HG03064 (cell line): ENCODE measurements at regions not wholly inside any gene's neighbourhood (a gene's known extent, or its start where the extent isn't known, plus 50 kb on each side); places are given as distances from the start of the nearest gene placed in this dataset.
"Not testable (repeated sequence)": the region's sequence is repeated elsewhere in the genome, so short reads cannot be mapped to it uniquely, and the experiment has no call there.

Source experiments
- ATAC-seq: cut with Tn5 transposase; IDR thresholded peaks from one replicate; pipeline ENCODE4 v1.9.1; 2021; ENCODE audit warnings: low read depth; ENCODE audit not compliant: unreplicated experiment

DNA sequence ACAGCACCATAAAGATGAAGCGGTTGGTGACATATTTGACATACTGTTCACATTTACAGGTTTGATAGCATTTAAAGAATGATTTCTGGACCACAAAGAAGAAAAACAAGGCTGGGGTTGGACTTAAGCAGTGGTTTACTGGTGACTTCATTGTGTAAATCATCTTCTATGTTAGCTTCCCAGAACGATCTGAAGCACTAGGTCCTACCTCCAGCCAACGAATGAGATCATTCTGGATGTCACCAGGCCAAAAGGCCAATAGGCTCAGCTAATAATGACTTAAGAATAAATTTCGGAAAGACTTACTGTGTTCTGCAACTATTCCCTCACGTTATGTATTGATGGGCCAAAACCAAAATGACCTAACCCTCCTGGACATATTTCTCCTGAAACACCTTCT lies 675.3 kb upstream of the CCNG1 start:
- no peak for ATAC-seq

DNA sequence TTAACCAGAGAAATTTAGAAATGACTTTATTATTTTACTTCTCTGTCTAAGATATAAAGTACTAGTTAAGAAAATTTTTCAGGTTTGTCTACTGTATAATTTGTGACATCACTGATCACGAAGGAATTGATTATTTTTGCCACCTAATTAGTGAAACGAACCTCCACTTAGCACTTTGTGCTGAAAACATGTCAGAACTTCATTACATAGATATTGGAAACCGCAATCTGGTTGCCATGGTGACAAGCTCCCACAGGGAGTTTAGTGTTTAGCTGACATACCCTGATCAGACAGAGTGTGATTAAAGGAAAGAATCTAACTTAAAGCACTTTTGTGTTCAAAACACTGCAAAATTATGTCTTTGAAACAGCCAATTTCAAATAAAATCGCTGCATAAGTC lies 668.4 kb upstream of the CCNG1 start:
- no peak for ATAC-seq

DNA sequence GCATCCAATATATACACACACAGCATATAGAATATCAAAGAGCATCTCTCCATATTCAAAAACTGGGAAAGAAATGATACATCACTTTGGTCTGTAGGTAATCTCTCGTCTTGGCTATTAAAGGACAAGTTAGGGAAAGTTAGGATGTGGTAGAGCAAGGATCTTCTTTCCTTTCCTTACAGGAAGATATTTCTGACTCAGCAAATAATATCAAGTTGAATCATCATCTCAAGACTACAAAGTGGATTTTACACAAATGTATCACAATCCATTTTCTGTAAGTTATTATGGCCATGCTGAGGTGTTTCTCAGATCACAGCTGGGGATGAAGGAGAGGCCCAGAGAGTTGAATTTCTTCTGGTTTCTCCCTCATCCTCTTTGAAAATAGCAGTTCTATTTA lies 651.7 kb upstream of the CCNG1 start:
- no peak for ATAC-seq

DNA sequence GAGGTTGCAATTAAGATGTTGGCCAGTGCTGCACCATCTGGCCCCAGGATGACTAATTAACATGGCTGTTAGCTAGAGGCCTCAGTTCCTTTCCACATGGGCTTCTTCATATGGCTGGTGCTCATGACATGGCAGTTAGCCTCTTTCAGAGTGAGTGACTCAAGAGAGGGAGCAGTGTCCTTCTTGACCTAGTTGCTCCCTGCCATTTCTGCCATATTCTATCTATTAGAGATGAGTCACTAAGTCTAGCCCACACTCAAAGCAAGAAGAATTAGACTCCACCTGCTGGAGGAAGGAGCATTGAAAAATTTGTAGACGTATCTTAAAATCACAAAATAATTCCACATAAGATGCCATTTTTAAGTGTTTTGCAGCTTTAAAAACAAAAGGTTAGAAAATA lies 651.2 kb upstream of the CCNG1 start:
- no peak for ATAC-seq

DNA sequence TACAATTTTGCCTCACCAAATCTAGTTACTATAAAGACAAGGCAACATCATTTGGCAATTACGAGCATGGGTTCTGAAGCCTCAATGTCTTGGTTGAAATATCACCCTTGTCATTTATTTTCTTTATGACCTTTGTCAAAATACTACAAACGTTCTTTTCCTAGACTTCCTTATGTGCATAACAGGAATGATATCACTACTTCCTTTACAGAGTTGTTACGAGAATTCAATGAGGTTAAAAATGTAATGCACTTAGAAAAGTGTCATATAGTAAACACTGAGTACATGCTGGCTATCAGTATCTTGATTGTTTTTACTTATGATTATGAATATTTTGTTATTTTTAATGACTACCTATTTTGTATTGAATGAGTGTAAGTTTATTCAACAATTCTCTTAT lies 640.9 kb upstream of the CCNG1 start:
- ATAC-seq: no peak

DNA sequence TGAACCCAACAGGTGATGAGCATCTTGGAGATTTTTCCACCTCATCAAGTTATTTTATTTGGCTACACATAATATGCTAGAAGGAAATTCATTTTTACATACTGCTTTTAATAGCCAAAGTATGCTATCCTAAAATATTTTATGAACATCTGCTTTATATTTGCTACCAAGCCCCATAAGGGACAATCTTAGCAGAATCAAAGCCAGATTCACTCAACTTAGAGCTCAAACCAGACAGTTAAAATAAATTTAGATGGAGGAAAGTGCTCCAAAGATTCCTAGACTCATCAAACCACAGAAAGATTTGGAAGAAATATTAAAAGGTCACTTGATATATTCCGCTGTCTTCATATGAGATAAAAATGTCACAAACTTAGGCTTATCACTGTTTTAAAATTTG lies 637.1 kb upstream of the CCNG1 start:
- no peak for ATAC-seq

DNA sequence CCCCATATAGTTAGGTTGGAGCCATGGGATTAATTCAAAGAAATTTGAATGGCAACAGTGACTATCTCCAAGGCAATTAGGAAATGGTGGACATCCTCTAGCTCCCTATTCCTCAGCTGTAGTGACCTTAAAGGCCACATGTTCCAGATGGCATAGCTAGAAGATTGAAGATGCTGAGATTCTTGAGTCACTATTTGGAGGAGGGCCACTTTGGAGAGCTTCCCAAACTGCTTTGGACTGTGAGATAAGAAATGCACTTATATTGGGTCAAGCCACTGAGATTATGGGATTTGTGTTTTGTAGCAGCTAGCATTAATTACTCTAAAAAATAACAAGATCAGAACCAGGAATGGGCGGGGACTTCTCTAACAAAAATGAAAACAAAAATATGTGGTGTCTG lies 636.2 kb upstream of the CCNG1 start:
- ATAC-seq: no peak

DNA sequence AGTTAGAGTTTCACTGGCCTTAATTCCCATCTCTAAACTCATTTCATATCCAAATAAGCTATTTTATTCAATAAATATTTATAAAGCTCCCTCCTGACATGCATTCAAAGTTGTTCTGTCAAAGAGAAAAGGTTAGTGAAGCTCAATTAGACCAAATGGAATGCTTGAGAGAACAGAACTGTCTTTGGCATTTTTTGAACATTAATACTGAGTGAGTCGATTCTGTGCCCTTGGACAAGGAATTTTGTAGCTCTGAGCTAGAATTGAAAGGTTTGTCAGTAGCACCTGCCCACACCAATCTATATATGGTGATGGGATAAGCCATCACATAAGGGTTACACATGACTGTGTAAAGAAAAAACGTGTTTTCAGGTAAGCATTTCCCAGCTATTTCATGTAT lies 631.2 kb upstream of the CCNG1 start:
- ATAC-seq: no peak

DNA sequence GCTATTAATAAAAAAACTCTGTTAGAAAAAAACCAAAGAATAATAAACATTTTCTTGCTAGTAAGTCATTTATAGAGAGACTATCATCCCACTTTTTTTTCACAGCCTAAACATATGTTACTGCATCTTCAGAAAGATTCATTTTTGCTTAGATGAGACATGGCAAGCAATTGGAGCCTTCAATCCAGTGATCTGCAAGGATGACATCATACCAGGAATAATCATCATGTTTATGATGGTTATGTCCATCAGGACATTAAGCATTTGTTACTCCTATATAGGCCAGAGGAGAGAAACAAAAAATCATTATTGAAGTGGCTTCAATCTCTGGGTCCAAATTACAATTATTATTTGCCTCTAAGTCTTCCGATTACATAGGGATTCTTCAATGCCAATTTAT lies 626.3 kb upstream of the CCNG1 start:
- ATAC-seq: no peak

DNA sequence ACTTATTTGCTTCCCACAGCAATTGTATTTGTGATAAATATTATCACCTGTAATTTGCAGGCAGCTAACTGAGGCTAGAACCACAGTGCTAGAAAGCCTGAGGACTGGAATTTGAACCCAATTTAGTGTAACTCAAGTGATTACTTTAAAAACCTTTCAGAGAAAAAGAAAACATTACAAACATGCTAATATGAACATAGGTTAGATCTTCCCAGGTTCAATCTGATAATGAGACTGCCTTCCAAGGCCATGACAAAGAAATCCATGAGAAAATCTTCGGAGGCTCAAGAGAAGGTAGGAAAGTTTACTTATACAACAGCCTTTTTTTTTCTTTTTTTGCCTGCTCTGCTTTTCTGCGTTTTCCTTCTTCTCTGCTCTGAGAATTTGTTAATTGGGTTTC lies 620.6 kb upstream of the CCNG1 start:
- no peak for ATAC-seq

DNA sequence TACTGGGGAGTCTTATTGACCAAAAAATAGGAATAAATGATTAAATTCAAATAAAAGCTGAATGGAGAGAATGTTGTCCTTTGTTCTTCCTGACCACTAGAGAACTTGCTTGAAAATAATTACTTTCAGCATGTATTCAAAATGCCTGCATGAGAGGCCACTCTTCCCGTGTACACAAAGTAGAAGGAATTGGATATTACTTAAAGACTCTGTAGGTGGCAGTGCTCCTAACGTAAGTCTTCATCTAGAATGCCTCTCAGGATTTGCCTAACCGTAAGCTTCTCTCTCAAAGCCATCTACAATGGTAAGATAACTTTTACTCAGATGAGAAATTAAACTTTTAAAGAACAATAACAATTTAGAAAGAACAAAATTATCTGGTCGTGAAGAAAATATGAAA lies 620.0 kb upstream of the CCNG1 start:
- ATAC-seq: no peak

DNA sequence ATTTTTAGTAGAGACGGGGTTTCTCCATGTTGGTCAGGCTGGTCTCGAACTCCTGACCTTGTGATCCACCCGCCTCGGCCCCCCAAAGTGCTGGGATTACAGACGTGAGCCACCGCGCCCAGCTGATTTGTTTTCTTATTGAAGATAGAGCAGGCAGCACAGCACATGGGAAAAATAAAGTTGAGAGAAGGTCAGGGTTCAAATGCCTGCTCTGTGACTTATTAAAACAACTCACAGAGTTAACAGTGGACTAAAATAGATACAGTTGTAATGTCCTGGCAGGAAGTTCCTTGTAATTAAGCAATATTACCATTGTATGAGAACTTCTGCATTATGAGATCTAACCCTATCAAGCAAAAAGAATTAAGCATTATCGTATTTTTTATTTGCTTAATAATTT lies 615.7 kb upstream of the CCNG1 start:
- not testable (repeated sequence) for ATAC-seq

DNA sequence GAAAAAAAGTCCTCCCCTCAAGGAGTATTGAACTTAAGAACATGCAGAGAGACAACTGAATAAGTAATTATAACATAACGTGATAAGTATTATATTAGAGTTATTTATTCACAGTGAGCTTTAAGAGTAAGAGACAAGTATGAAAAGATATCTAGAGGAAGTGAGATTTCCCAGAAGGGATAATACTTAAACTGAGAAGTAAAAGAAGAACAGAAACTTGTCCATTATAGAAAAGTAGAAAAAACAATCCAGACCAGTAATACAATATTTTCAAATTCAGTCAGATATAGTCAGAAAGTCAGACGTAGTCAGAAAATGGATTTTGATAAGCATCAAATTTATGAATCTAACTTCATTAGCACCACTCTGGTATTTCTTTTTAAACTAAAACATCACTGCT lies 613.0 kb upstream of the CCNG1 start:
- no peak for ATAC-seq

DNA sequence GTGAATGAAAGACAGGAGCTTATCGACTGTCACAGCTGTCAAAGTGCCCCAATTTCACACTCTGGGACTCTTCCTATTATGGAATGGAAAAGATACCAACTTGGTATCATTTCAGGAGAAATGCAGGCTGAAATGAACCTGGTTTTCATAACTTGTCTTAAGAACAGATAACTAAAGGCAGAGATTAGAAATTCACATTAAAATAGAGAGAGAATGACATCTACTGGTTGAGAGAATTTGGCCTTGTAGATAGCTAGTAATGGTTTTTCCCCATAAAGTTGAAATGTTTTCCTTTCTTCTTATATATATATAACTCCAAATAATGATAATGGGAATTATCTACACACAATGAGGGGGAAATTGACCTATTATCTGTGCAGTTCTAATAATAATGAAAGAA lies 600.2 kb upstream of the CCNG1 start:
- ATAC-seq: no peak

DNA sequence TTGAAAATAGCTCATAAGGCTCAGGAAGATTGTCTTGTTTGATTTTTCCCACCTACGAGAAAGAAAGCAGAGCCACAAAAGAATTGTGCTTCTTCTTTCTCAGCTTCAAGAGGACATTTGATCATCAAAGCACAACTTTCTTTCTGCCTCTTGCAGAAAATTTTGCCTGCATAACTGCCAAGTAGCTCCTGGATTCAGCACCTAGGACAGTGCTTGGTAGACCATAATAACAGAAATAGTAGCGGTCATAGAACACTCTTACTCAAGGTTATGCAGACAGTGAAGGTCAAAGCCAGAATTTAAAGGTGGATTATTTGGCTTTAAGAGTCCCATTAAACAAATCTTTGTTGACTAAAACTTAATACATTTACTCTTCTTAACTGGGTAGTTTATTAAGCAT lies 594.7 kb upstream of the CCNG1 start:
- ATAC-seq: no peak

DNA sequence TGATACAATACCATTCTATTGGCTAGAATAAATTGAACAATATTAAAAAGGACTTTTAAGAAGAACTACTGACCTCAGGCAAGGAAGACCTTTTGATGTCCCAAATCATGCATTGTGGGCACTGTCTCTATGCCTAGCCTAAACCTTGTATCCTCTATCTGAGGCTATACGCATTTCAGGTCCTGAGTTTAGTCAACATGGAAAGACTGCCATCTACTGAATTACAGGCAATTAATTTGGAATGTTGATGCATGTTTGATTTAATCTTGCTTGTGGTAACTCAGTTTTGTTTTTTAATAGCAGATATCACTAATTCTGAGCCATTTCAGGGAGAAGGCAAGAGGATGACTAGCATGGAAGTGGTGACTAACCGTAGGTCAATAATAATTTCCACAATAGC lies 585.3 kb upstream of the CCNG1 start:
- ATAC-seq: no peak

DNA sequence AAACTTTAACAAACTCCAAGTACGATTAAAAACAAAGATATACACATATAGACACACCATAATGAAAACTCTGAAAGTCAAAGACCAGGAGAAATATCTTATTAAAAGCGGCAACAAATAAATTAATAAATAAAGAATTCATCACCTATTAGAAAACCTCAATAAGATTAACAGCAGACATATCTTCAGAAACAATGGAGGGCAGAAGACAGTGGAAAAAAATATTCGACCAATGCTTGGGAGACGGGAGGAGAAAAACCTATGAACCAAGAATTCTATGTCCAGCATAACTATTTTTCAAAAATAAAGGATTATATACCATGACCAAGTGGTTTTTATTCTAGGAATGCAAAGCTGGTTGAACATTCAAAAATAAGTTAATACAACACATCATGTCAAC lies 578.6 kb upstream of the CCNG1 start:
- no peak for ATAC-seq

DNA sequence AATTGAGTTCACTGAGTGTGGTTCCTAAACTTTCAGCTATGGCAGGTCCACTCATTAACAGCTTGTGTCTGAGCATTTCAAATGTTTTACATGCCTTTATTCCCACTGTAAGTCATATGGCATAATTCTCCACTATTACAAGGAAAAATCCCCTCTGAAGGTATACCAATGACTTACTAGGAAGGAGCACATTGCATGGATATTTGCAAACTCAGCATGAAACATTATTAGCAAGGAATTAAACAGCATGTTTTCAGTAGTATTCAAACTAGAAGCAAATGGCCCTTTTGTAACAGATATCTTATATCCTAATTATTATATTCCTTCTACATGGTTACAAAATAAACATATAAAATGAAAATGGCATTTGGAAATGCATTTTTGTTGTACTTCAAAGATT lies 566.4 kb upstream of the CCNG1 start:
- ATAC-seq: no peak

DNA sequence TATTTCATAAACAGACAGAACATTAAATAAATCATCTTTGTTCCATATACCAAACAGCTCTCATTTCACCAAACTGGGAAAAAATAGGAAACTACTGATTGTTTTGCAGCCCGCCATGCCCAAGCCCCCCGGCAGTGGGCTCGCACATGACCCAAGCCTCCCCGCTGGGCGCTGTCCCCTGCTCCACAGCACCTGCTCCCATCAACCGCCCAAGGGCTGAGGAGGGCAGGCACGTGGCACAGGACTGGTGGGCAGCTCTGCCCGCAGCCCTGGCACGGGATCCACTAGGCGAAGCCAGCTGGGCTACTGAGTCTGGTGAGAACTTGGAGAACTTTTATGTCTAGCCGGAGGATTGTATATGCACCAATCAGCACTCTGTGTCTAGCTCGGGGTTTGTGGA lies 554.8 kb upstream of the CCNG1 start:
- ATAC-seq: no peak

DNA sequence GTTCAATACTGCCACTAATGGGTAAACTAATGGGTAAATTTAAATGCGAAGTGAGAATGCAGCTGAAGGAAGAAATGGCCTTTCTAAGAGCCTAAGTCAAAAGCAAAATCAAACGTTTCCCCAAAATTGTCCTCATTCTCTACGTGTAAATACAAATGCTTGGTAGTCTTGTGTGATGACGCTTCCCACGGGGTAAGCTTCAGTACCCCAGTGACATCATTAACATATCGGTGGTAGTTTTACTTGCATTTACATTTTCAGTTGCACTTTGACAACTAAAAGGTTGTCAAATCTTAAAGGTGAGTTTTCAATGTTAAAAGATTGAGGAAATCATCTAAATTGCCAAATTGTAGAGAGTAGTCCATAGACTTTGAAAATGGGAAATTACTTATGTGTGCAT lies 550.7 kb upstream of the CCNG1 start:
- ATAC-seq: no peak

DNA sequence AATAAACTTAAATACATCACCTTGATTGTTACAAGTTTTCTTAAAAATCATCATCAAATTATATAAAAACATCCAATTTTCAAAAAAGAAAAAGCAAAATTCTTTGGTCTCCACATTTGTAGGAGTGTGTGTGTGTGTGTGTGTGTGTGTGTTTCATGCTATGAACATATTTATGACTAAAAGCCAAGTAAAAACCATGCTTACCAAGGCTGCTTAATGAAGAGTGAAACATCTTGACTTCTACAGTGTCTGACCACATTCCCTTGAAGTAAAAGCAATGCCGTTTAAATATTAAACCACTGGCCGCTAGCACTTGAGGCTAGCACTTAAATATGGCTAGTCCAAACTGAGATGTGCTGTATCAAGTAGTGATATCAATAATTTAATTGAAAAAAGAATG lies 549.1 kb upstream of the CCNG1 start:
- no peak for ATAC-seq

DNA sequence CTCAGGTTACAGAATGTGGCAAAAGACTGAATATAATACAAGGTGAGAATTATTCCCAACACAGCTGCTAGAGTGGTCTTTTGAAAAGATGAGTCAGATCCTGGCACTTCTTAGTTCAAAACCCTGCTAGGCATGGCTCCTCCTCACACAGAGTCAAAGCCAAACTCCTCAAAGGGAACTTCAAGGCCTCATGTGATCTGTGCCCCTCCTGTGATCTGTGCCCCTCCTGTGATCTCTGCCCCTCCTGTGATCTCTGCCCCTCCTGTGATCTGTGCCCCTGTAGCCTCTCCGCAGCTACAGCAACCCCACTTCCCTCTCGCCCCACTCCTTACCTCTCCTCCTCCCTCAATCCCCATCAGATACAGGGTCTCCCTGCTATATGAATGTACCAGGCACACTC lies 525.5 kb upstream of the CCNG1 start:
- no peak for ATAC-seq

DNA sequence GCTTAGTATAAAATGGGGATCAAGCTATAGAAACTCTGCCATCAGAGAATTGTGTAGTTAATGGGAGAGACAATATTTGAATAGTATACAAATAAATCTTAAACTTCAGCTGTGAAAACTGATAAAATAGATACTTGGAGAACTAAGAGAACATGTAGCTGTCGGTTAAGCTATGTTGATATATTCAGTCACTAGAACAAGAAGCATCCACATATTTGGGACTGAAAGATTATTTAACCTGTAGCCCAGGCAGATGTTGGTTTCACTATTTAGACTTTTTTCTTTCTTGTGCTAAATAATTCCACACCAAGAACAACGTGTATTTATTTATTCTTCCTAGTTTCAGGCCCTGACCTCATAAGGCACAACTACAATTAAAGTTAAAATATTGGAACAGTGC lies 521.0 kb upstream of the CCNG1 start:
- ATAC-seq: no peak

DNA sequence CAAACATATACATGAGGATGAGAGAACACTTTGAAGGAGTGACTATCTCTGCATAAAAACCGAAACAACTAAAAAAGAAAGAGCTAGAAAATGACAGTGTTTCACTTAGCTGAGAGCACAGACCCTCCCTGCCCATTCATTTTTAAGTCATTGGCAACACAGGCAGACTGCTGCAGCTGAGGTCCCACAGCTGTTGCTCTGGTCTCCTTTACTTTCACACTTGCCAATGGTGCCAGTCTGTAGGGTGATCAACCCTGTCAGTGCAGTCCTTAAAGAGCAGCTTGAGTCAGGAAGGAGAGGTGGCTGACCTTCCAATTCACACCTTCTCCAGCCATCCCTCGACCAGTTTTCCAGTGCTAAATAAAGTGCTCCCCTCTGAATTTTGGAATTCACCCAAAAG lies 508.3 kb upstream of the CCNG1 start:
- no peak for ATAC-seq
